GM19023 (cell line): ENCODE measurements at regions not wholly inside any gene's neighbourhood (a gene's known extent, or its start where the extent isn't known, plus 50 kb on each side); places are given as distances from the start of the nearest gene placed in this dataset.
"Not testable (repeated sequence)": the region's sequence is repeated elsewhere in the genome, so short reads cannot be mapped to it uniquely, and the experiment has no call there.

Experiments
- ATAC-seq: cut with Tn5 transposase; IDR thresholded peaks from one replicate; pipeline ENCODE4 v1.9.1; 2021; ENCODE audit warnings: mild to moderate bottlenecking, moderate library complexity; ENCODE audit not compliant: unreplicated experiment

DNA sequence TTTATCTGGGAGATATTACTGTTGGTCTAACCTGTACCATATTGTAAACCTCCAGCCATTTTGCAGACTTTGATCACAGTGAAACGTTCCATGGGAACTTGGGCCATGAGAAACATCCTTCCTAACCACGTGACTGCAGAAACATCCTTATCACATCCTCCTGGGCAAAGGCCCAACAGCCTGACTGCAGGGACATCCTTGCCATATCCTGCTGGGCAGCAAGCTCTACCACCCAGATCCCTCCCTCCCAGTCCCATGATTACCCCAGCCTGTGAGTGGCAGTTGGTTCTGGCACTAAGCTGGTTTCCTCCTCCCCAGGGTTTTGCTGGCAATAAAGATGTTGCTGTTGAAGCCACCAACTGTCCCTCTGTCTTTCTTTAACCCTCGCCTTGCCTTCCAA is 201.2 kb downstream of the POTEC start:
- not testable (repeated sequence) for ATAC-seq

DNA sequence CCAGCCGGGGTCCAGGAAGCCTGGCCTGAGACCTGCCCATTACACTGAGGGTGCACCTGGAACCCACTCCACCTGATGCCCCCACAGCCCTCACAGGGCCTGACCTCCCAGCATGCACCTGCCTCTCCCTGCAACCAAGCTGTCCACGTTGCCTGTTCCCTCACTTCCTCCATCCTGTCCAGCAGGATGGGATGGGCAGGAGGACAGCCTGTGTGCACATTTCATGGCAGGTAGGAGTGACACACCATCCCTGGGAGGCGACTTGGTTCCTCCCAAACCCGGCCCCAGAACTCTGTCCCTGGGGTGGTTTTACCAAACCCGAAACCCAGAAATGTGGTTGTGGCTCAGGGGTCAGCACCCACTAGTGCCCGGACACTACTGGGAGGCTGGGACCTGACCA is 203.8 kb upstream of the ZNF519 start:
- ATAC-seq, result not testable (repeated sequence)

DNA sequence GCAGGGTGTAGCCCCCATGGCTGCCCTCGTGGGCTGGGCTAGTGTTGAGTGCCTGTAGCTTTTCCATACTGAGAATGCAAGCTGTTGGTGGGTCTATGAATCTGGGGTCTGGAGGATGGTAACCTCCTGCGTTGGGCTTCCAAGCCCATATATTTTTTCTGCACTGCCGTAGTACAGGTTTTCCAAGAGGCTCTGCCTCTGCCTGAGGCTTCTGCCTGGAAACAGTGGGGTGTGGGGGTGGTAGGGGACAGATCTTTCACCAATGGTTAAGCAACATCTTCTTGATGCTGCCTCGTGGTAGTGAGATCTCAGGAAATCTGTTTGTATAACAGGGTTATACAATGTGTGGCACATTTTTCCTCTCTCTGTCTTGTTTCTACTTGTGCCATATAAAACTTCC is 189.0 kb upstream of the ZNF519 start:
- ATAC-seq, result not testable (repeated sequence)

DNA sequence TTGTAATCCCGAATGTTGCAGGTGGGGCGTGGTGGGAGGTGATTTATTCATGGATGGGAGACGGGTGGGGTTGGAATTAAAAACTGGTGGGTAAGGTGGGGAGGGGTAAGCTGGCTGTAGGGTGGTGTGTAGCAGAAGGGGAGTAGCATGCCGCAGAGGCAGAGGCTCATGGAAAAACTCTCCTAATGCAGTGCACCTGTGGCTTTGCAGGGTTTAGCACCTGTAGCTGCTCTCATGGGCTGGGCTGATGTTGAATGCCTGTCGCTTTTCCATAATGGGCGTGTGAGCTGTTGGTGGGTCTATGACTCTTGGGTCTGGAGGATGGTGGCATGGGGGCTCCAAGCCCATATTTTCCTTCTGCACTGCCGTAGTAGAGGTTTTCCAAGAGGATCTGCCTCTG is 169.0 kb upstream of the ZNF519 start:
- not testable (repeated sequence) for ATAC-seq

DNA sequence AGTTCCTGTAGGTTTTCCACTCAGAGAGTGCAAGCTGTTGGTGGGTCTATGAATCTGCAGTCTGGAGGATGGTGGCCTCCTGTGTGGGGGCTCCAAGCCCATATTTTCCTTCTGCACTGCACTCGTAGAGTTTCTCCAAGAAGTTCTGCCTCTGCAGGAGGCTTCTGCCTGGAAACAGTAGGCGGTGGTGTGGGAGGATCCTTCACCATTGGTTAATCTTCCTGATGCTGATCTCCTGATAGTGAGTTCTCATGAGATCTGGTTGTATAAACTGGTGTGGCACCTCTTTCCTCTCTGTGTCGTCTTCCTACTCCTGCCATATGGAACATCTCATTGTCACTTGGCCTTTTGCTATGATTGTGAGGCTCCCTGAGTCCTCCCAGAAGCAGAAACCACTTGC is 162.8 kb upstream of the ZNF519 start:
- ATAC-seq, result not testable (repeated sequence)

DNA sequence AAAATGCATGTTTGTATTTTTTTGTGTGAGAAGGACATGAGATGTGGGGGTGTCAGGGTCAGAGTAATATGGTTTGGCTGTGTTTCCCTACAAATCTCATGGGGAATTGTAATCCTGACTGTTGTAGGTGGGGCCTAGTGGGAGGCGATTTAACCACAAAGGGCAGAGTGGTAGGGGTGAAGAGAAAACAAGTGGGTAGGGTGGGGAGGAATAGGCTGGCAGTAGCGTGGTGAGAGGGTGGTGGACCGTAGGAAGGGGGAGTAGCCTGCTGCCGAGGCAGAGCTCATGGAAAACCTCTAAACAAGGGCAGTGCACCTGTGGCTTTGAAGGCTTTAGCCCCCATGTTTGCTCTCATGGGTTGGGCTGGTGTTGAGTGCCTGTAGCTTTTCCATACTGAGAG is 152.8 kb upstream of the ZNF519 start:
- ATAC-seq, result no peak

DNA sequence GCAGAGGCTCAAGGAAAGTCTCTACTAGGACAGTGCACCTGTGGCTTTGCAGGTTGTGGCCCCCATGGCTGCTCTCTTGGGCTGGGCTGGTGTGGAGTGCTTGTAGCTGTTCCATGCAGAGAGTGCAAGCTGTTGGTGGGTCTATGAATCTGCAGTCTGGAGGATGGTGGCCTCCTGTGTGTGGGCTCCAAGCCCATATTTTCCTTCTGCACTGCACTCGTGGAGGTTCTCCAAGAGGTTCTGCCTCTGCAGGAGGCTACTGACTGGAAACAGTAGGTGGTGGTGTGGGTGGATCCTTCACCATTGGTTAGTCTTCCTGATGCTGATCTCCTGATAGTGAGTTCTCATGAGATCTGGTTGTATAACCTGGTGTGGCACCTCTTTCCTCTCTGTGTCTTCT is 143.2 kb upstream of the ZNF519 start:
- not testable (repeated sequence) for ATAC-seq

DNA sequence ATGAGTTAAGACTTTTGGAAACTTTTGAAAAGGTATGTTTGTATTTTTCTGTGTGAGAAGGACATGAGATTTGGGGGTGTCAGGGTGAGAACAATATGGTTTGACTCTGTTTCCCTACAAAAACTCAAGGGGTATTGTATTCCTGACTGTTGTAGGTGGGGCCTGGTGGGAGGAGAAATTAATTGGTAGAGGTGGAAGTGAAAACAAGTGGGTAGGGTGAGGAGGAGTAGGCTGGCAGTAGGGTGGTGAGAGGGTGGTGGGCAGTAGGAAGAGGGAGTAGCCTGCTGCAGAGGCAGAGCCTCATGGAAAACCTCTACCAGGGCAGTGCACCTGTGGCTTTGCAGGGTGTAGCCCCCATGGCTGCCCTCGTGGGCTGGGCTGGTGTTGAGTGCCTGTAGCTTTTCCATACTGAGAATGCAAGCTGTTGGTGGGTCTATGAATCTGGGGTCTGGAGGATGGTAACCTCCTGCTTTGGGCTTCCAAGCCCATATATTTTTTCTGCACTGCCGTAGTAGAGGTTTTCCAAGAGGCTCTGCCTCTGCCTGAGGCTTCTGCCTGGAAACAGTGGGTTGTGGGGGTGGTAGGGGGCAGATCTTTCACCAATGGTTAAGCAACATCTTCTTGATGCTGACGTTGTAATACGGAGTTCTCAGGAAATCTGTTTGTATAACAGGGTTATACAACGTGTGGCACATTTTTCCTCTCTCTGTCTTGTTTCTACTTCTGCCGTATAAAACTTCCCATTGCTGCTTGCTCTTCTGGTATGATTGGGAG is 133.6 kb upstream of the ZNF519 start:
- ATAC-seq, result not testable (repeated sequence)

DNA sequence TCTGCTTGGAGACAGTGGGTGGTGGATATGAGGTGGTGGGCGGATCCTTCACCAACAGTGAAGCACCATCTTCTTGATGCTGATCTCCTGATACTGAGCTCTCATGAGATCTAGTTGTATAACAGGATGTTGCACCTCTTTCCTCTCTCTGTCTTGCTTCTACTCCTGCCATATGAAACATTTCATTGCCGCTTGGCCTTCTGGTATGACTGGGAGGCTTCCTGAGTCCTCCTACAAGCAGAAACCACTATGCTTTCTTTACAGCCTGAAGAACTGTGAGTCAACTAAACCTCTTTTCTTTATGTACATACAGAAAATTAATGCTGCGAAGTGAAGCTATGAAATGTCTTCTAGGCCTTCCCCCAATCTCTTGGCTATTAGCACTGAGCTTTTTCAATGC is 130.6 kb upstream of the ZNF519 start:
- not testable (repeated sequence) for ATAC-seq

DNA sequence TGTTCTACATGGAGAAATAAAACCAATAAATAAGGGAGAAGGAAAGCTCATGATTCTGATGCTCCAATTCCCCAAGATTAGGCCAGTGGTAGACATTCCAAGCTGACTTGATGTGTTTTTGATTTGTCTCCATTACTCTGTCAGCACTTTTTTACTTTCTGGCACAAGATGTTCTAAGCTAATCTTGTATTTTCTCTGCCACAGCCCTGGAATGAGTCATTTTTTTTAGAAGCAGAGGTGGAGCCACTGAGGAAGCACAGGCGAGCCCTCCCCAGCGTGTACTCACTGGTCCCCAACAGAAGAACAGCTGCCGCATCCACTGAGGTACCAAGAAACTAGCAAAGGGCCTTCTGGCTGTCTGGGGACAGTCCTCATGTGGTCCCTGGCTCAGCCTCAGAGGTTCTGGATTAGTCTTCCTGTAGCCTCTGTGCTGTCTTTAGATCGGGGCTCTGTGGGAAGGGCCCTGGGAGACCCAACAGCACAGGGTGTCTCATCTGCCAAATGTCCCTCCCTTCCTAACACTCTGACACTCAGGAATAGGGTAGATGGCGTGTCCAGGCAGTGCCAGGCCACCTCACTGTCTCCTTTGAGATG is 117.9 kb upstream of the ZNF519 start:
- not testable (repeated sequence) for ATAC-seq

DNA sequence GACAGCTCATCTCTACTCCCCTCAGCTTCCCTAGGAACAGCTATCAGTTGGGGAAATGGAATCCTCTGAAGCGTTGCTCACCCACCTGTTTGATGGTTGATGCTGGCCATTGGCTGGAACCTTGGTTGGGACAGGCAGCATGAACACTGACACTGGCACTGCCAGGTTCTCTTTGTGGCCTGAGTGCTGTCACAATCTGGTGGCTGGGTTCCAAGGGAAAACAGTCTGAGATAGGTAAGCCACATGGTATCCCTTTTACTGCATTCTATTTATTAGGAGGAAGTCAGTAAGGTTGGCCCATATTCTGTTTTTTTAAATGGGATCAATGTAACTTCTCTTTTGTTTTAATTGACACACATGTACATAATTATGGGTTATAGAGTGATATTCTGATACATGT is 107.0 kb upstream of the ZNF519 start:
- not testable (repeated sequence) for ATAC-seq

DNA sequence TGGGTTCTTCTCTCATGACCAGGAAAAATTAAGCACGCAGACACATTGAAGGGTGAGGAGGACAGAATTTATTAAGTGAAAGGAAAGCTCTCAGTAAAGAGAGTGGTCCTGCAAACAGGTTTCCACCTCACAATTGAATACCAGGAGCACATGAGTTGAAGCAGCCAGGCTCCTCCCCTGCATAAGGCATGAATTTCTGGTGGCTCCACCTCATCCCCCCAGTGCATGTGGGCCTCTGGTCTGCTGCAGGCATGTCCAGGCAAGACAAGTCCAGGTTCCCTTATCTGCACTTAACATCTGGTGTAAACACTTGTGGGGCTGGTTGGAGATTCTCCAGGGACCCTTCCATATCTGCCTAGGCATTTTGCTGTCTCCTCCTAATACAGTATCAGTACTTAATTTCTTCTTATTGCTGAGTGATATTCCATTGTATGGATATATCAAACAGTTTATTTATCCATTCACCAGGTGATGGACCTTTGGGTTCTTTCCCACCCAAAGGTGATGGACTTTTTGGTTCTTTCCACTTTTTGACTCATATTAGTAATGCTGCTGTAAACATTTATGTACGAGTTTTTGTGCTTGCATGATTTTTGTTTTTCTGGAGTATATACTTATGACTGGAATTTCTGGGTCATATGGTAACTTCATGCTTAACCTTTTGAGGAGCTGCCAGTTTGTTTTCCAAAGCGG is 104.3 kb upstream of the ZNF519 start:
- ATAC-seq, result not testable (repeated sequence)

DNA sequence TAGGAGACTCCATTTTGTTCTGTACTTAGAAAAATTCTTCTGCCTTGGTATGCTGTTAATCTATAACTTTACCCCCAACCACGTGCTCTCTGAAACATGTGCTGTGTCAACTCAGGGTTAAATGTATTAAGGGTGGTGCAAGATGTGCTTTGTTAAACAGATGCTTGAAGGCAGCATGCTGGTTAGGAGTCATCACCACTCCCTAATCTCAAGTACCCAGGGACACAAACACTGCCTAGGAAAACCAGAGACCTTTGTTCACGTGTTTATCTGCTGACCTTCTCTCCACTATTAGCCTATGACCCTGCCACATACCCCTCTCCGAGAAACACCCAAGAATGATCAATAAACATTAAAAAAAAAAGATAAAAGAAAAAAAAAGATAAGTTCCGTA is 93.0 kb upstream of the ZNF519 start:
- not testable (repeated sequence) for ATAC-seq

DNA sequence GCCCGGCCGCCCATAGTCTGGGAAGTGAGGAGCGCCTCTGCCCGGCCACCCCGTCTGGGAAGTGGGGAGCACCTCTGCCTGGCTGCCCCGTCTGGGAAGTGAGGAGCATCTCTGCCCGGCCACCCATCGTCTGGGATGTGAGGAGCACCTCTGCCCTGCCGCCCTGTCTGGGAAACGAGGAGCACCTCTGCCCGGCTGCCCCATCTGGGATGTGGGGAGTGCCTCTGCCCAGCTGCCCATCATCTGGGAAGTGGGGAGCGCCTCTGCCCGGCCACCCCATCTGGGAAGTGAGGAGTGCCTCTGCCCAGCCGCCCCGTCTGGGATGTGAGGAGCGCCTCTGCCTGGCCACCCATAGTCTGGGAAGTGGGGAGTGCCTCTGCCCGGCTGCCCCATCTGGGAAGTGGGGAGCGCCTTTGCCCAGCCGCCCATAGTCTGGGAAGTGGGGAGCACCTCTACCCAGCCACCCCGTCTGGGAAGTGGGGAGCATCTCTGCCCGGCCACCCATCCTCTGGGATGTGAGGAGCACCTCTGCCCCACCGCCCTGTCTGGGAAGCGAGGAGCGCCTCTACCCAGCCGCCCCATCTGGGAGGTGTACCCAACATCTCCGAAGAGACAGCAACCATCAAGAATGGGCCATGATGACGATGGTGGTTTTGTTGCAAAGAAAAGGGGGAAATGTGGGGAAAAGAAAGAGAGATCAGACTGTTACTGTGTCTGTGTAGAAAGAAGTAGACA is 92.5 kb upstream of the ZNF519 start:
- ATAC-seq, result not testable (repeated sequence)

DNA sequence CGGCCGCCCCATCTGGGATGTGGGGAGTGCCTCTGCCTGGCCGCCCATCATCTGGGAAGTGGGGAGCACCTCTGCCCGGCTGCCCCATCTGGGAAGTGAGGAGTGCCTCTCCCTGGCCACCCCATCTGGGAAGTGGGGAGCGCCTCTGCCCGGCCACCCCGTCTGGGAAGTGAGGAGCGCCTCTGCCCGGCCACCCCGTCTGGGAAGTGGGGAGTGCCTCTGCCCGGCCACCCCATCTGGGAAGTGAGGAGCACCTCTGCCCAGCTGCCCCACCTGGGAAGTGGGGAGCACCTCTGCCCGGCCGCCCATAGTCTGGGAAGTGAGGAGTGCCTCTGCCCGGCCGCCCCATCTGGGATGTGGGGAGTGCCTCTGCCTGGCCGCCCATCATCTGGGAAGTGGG is 91.7 kb upstream of the ZNF519 start:
- not testable (repeated sequence) for ATAC-seq

DNA sequence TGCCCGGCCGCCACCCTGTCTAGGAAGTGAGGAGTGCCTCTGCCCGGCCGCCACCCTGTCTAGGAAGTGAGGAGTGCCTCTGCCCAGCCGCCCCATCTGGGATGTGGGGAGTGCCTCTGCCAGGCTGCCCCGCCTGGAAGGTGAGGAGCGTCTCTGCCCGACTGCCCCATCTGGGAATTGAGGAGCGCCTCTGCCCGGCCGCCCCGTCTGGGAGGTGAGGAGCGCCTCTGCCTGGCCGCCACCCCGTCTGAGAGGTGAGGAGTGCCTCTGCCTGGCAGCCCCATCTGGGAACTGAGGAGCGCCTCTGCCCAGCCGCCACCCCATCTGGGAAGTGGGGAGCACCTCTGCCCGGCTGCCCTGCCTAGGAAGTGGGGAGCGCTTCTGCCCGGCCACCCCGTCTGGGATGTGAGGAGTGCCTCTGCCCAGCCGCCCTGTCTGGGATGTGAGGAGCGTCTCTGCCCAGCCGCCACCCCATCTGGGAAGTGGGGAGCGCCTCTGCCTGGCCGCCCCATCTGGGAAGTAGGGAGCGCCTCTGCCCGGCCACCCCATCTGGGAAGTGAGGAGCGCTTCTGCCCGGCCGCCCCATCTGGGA is 91.1 kb upstream of the ZNF519 start:
- ATAC-seq, result not testable (repeated sequence)

DNA sequence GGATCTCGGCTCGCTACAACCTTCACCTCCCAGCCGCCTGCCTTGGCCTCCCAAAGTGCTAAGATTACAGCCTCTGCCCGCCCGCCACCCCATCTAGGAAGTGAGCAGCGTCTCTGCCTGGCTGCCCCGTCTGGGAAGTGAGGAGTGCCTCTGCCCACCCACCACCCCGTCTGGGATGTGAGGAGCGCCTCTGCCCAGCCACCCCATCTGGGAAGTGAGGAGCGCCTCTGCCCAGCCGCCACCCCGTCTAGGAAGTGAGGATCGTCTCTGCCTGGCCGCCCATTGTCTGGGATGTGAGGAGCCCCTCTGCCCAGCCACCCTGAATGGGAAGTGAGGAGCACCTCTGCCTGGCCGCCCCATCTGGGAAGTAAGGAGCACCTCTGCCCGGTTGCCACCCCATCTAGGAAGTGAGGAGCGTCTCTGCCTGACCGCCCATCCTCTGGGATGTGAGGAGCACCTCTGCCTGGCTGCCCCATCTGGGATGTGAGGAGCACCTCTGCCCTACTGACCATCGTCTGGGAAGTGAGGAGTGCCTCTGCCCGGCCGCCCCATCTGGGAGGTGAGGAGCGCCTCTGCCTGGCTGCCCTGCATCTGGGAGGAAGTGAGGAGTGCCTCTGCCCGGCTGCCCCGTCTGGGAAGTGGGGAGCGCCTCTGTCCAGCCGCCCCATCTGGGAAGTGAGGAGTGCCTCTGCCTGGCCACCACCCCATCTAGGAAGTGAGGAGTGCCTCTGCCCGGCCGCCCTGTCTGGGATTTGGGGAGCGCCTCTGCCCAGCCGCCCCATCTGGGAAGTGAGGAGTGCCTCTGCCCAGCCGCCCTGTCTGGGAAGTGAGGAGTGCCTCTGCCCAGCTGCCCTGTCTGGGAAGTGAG is 90.4 kb upstream of the ZNF519 start:
- ATAC-seq, result not testable (repeated sequence)

DNA sequence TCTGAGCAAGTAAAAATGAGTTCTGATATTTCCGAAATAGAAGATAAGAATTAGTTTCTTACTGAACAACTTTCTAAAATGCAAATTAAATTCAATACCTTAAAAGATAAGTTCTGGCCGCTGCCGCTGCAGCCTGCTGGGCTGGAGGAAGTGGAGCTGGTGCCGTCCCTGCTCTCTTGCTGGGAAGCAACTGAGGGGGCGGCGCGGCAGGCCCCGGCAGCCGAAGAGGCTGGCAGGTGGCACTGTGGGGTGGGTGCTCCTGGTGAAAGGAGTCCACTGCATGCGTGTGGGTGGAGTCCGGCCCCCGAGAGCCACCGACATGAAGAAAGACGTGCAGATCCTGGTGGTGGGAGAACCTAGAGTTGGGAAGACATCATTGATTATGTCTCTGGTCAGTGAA is 89.5 kb upstream of the ZNF519 start:
- ATAC-seq, result no peak

DNA sequence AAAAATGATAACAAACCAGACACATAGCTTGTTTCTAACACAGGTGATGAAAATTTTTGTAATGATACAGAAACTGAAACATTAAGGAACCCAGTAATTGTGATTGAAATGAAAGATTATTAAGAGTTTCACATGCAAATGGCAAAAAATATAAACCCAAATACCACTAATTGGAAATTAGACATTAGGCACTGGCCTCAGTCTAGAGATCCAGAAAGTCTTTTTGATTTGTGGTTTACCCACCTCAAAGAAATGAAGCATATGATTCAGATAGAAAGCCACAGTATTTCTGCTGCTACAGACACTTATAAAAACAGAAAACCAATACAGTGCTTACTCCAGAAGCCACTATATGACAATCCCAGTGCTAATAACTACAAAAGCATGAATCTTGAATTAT is 83.7 kb upstream of the ZNF519 start:
- not testable (repeated sequence) for ATAC-seq

DNA sequence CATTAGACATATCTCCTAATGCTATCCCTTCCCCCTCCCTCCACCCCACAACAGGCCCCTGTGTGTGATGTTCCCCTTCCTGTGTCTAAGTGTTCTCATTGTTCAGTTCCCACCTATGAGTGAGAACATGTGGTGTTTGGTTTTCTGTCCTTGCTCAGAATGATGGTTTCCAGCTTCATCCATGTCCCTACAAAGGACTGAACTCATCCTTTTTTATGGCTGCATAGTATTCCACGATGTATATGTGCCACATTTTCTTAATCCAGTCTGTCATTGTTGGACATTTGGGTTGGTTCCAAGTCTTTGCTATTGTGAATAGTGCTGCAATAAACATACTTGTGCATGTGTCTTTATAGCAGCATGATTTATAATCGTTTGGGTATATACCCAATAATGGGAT is 71.2 kb upstream of the ZNF519 start:
- ATAC-seq, result not testable (repeated sequence)
